Thoracic aorta (tissue), 2 donors: ENCODE measurements at regions not wholly inside any gene's neighbourhood (a gene's known extent, or its start where the extent isn't known, plus 50 kb on each side); places are given as distances from the start of the nearest gene placed in this dataset.

Experiments used
- ATAC-seq: fragments of 150-250 bp; one replicate; pipeline ENCODE4 v1.8.0; 2017; ENCODE audit warnings: low read depth; ENCODE audit not compliant: insufficient number of reproducible peaks, low FRiP score
- DNase-seq: peaks from one replicate; pipeline ENCODE4 v3.0.0-alpha.2; 2020; ENCODE audit warnings: low spot score
- H3K27ac ChIP-seq, 2 donors: fragments of 200-600 bp; sonication (generic); 1 replicate in 1 of 2; 2 replicates in 1 of 2; pipeline ENCODE4 v1.5.1; 2016; ENCODE audit warnings: mild to moderate bottlenecking in 2 of 2, moderate library complexity in 2 of 2
- H3K27me3 ChIP-seq: fragments of 200-600 bp; sonication (generic); replicated peaks from 2 replicates; pipeline ENCODE4 v1.6.0; 2016; ENCODE audit warnings: mild to moderate bottlenecking; ENCODE audit not compliant: insufficient read depth
- H3K36me3 ChIP-seq: fragments of 200-600 bp; sonication (generic); one replicate; pipeline ENCODE4 v1.5.1; 2016
- H3K4me1 ChIP-seq, 2 donors: fragments of 200-600 bp; sonication (generic); 1 replicate in 1 of 2; 2 replicates in 1 of 2; pipeline versions ENCODE4 v1.5.1 to v1.6.0; 2016; ENCODE audit warnings: low read depth in 2 of 2, mild to moderate bottlenecking in 1 of 2; ENCODE audit not compliant: control insufficient read depth in 1 of 2
- H3K4me3 ChIP-seq: fragments of 200-600 bp; sonication (generic); 2 replicates; pipeline ENCODE4 v1.5.1; 2016; ENCODE audit warnings: mild to moderate bottlenecking
- H3K9me3 ChIP-seq: fragments of 200-600 bp; sonication (generic); 2 replicates; pipeline ENCODE4 v1.5.1; 2016
- CTCF ChIP-seq: fragments of 200-600 bp; sonication (generic); IDR thresholded peaks from one replicate; pipeline ENCODE4 v1.5.1; 2019; ENCODE audit warnings: antibody characterized with exemption

GRCh38 chr11:123330948-123331347, 99.1 kb upstream of the GRAMD1B start:
- peaks cover 4% of the 10 kb centered on the region for H3K9me3 ChIP-seq
- no peaks in the 10 kb centered on the region for H3K36me3 ChIP-seq
- no peak for DNase-seq
- no peak overlapping the region for H3K27ac ChIP-seq
- no peak for ATAC-seq
- H3K4me3 ChIP-seq = no peak overlapping the region
- H3K27me3 ChIP-seq = no peaks in the 10 kb centered on the region
- H3K4me1 ChIP-seq = no peaks in the 10 kb centered on the region
- no peak for TF ChIP-seq CTCF

DNA sequence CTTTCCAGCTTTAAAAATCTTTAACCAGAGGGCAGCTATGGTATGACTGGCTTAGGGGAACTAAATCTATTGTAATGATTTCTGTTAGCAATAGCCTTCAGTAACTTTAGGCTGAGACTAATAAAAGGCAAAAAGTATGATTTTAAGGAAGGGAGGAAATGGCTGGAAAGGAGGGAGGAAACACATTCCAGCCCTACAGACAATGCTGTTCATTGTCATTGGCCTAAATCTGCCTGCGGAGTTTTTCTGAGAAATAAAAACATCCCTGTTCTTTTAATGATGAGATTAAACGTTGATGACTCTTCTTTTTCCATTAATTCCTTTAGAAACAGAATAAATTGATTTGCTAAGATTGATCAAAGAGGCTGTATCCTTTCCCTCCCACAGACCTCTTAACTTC, 99.6 kb upstream of the GRAMD1B start:
- Histone ChIP-seq H3K4me3 (no peak overlapping the region), H3K4me1 (no peaks in the 10 kb centered on the region), H3K27me3 (no peaks in the 10 kb centered on the region), H3K27ac (no peak overlapping the region), H3K36me3 (no peaks in the 10 kb centered on the region), H3K9me3 (peaks cover 4% of the 10 kb centered on the region)
- ATAC-seq (no peak), DNase-seq (no peak)
- no peak for TF ChIP-seq CTCF

GRCh38 chr11:123330071-123330470, 100.0 kb upstream of the GRAMD1B start:
- Histone ChIP-seq H3K36me3 (no peaks in the 10 kb centered on the region), H3K4me1 (no peaks in the 10 kb centered on the region), H3K27me3 (no peaks in the 10 kb centered on the region), H3K9me3 (peaks cover 4% of the 10 kb centered on the region), H3K4me3 (no peak overlapping the region), H3K27ac (no peak overlapping the region)
- ATAC-seq = no peak
- TF ChIP-seq CTCF = no peak
- no peak for DNase-seq

- DNase-seq = no peak
- no peaks in the 10 kb centered on the region for H3K36me3 ChIP-seq
- no peak for TF ChIP-seq CTCF
Observed at GRCh38 chr11:123328281-123328867, 101.7 kb upstream of the GRAMD1B start.

DNA sequence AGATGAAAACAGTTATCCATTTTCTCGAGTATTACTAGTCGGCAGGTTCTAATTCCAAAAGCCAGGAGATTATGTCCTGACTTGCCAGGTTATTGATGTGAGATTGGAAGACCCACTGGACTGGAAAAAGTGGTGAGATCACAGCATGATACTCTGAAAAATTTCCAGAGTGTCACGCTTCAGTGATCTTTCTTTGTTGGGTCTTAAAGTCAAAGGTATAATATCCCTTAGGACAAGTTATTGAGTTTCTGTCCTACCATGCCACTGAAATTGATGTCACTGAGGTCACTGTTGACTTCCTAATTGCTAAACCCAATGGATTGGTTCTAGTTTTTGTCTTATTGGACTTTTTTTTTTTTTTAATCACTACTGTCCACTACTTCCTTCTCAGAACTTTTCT, 104.5 kb upstream of the GRAMD1B start:
- no peak overlapping the region for H3K4me3 ChIP-seq
- no peak overlapping the region for H3K27ac ChIP-seq
- ATAC-seq = no peak
- no peak for DNase-seq
- no peaks in the 10 kb centered on the region for H3K4me1 ChIP-seq
- H3K36me3 ChIP-seq = no peaks in the 10 kb centered on the region
- H3K27me3 ChIP-seq = no peaks in the 10 kb centered on the region
- no peak for TF ChIP-seq CTCF
- H3K9me3 ChIP-seq = no peaks in the 10 kb centered on the region

More at GRCh38 chr11:123328281-123328867, 101.7 kb upstream of the GRAMD1B start:
- H3K27me3 ChIP-seq = no peaks in the 10 kb centered on the region
- H3K9me3 ChIP-seq = peaks cover 4% of the 10 kb centered on the region
- no peak overlapping the region for H3K4me3 ChIP-seq
- H3K27ac ChIP-seq = no peak overlapping the region
- no peak for ATAC-seq
- no peaks in the 10 kb centered on the region for H3K4me1 ChIP-seq
